Left ventricle myocardium inferior (tissue), 1 donor: ENCODE measurements at regions not wholly inside any gene's neighbourhood (a gene's known extent, or its start where the extent isn't known, plus 50 kb on each side); places are given as distances from the start of the nearest gene placed in this dataset.
"Not testable (repeated sequence)": the region's sequence is repeated elsewhere in the genome, so short reads cannot be mapped to it uniquely, and the experiment has no call there.

ENCODE experiments used
- DNase-seq: peaks from one replicate; pipeline ENCODE4 v3.0.0-alpha.2; 2020
- H3K27ac ChIP-seq: fragments of 200-600 bp; replicated peaks from 2 replicates; pipeline ENCODE4 v1.8.0; 2021
- H3K27me3 ChIP-seq: fragments of 200-600 bp; 2 replicates; pipeline ENCODE4 v1.8.0; 2021; ENCODE audit warnings: low read depth
- H3K36me3 ChIP-seq: fragments of 200-600 bp; 2 replicates; pipeline ENCODE4 v1.8.0; 2021
- H3K4me1 ChIP-seq: fragments of 200-600 bp; 2 replicates; pipeline ENCODE4 v1.8.0; 2021
- H3K4me3 ChIP-seq: fragments of 200-600 bp; 2 replicates; pipeline ENCODE4 v1.8.0; 2021; ENCODE audit warnings: mild to moderate bottlenecking, moderate library complexity
- H3K9me3 ChIP-seq: fragments of 200-600 bp; replicated peaks from 2 replicates; pipeline ENCODE4 v1.8.0; 2021
- intact Hi-C: fragments of 100-400 bp; cut with micrococcal nuclease; formaldehyde crosslinking; loops from one replicate; pipeline ENCODE4 v1.11.0; 2022
- TF ChIP-seq, protein P1 (sequence below): fragments of 200-600 bp; IDR thresholded peaks from 2 replicates; pipeline ENCODE4 v1.8.0; 2021; ENCODE audit warnings: antibody characterized with exemption, mild to moderate bottlenecking, borderline replicate concordance
- donor health status: DM: no; HTN: yes; CAD: no; lungs with severe emphysema.

DNA sequence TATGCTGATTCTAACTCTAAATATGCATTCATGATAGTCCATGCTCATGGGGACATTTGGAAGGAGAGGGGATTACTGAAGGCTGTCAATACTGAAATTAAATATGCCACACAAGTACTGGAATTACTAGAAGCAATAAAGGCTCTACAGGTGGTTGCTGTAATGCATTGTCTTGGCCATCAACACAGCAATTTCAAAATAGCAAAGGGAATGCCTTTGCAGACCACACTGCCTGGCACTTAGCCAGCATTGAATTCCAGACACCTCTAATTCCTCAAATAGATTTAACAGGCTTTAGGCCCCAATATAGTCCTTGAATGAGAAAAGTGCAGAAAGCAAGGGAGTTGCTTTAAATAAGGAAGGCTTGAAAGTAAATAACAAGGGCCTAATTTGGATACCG is 115.8 kb upstream of the PLCL2 start:
- H3K36me3 ChIP-seq, result no peaks in the 10 kb centered on the region
- intact Hi-C loops, result no loop called here
- DNase-seq, result no peak
- H3K27ac ChIP-seq, result peak overlapping the region; percentile 77
- H3K27me3 ChIP-seq, result no peaks in the 10 kb centered on the region
- H3K4me1 ChIP-seq, result peaks cover 40% of the 10 kb centered on the region
- no peaks in the 10 kb centered on the region for H3K9me3 ChIP-seq
- TF ChIP-seq, protein P1, sequence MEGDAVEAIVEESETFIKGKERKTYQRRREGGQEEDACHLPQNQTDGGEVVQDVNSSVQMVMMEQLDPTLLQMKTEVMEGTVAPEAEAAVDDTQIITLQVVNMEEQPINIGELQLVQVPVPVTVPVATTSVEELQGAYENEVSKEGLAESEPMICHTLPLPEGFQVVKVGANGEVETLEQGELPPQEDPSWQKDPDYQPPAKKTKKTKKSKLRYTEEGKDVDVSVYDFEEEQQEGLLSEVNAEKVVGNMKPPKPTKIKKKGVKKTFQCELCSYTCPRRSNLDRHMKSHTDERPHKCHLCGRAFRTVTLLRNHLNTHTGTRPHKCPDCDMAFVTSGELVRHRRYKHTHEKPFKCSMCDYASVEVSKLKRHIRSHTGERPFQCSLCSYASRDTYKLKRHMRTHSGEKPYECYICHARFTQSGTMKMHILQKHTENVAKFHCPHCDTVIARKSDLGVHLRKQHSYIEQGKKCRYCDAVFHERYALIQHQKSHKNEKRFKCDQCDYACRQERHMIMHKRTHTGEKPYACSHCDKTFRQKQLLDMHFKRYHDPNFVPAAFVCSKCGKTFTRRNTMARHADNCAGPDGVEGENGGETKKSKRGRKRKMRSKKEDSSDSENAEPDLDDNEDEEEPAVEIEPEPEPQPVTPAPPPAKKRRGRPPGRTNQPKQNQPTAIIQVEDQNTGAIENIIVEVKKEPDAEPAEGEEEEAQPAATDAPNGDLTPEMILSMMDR, result no peak
- H3K4me3 ChIP-seq, result no peak overlapping the region

DNA sequence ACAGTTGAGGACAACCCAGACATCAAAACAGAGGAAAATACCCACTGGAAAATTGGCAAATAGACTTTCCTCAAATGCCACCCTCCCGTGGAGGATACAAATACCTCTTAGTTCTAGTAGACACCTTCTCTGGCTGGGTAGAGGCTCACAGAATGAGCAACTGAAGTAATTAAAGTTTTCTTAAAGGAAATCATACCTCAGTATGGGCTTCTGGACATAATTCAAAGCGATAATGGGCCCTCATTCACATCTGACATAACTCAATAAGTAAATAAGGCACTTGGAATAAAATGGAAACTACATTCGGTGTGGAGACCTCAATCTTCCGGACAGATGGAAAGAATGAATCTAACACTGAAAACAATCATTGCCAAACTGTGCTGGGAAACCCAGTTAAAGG is 115.2 kb upstream of the PLCL2 start:
- DNase-seq, result no peak
- Histone ChIP-seq H3K36me3 (no peaks in the 10 kb centered on the region), H3K9me3 (no peaks in the 10 kb centered on the region), H3K4me3 (no peak overlapping the region), H3K27me3 (no peaks in the 10 kb centered on the region), H3K27ac (peak overlapping the region; percentile 77), H3K4me1 (peaks cover 38% of the 10 kb centered on the region)
- TF ChIP-seq, protein P1, result no peak
- intact Hi-C loops, result no loop called here

DNA sequence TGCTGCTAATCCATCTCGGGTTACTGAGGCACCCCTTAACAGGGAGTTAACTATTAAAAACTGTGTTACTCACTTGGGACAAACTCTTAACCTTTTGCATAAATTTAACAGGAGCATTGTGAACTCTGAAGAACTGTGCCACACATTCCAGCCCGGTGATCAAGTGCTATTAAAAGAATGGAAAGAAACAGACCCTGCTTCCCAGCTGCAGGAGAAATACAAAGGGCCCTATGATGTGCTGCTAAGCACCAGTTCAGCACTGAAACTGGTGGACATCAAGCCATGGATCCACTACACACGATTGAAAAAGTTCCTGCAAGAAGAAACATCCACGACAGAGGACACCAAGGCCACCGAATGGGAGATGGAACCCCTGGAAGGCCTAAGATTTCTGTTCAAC is 114.7 kb upstream of the PLCL2 start:
- H3K27me3 ChIP-seq, result no peaks in the 10 kb centered on the region
- H3K4me3 ChIP-seq, result no peak overlapping the region
- H3K36me3 ChIP-seq, result no peaks in the 10 kb centered on the region
- H3K4me1 ChIP-seq, result peaks cover 35% of the 10 kb centered on the region
- TF ChIP-seq, protein P1, result no peak
- intact Hi-C loops, result no loop called here
- no peaks in the 10 kb centered on the region for H3K9me3 ChIP-seq
- no peak for DNase-seq
- peak overlapping the region; percentile 77 for H3K27ac ChIP-seq

DNA sequence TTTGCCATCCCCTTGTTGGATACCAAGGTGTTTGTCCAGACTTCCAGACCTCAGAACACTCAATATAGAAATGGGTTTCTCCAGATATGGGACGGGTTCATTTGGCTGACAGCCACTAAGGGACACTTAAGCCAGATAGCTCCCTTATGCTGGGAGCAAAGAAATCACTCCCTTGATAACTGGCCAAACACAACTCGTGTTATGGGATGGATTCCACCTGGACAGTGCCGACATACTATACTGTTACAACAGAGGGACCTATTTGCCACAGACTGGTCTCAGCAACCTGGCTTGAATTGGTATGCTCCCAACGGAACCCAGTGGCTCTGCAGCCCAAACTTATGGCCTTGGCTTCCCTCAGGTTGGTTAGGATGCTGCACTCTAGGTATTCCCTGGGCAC is 114.0 kb upstream of the PLCL2 start:
- Histone ChIP-seq H3K27ac (peak overlapping the region; percentile 77), H3K4me1 (peaks cover 35% of the 10 kb centered on the region), H3K9me3 (no peaks in the 10 kb centered on the region), H3K4me3 (no peak overlapping the region), H3K27me3 (no peaks in the 10 kb centered on the region), H3K36me3 (no peaks in the 10 kb centered on the region)
- intact Hi-C loops, result no loop called here
- DNase-seq, result no peak
- TF ChIP-seq, protein P1, result no peak

DNA sequence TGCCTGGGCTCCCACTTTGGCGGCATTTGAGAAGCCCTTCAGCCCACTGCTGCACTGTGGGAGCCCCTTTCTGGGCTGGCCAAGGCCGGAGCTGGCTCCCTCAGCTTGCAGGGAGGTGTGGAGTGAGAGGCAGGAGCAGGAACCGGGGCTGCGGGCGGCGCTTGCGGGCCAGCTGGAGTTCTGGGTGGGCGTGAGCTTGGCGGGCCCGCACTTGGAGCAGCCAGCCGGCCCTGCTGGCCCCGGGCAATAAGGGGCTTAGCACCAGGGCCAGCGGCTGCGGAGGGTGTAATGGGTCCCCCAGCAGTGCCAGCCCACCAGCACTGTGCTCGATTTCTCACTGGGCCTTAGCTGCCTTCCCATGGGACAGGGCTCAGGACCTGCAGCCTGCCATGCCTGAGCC is 111.2 kb upstream of the PLCL2 start:
- H3K27me3 ChIP-seq, H3K4me3 ChIP-seq, H3K9me3 ChIP-seq, H3K36me3 ChIP-seq, intact Hi-C loops, DNase-seq, H3K27ac ChIP-seq: not testable (repeated sequence)
- H3K4me1 ChIP-seq, result peaks cover 29% of the 10 kb centered on the region

DNA sequence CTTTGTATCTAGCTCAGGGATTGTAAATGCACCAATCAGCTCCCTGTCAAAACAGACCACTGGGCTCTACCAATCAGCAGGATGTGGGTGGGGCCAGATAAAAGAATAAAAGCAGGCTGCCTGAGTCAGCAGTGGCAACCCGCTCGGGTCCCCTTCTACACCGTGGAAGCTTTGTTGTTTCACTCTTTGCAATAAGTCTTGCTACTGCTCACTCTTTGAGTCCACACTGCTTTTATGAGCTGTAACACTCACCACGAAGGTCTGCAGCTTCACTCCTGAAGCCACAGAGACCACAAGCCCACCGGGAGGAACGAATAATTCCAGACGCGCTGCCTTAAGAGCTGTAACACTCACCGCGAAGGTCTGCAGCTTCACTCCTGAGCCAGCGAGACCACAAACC is 110.2 kb upstream of the PLCL2 start:
- H3K36me3 ChIP-seq, H3K9me3 ChIP-seq, intact Hi-C loops, H3K27ac ChIP-seq, H3K4me3 ChIP-seq, H3K27me3 ChIP-seq, DNase-seq: not testable (repeated sequence)
- H3K4me1 ChIP-seq, result peaks cover 20% of the 10 kb centered on the region

DNA sequence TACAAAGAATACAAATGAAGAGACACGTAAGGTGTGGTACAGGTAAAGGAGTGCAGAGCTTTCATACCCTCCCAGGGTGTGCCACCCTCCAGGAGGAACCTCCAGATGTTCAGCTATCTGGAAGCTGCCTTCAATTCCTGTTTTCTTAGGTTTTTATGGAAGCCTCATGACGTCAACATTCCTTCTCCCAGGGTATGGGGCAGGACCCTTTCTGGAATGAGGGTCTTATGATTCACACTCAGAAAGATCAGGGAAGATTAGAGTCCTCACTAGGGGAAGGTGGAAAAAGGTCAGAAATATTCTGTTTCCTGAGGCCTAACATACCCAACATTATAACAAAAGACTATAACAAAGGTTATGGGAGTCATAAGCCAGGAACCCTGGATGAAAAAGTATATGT is 99.8 kb upstream of the PLCL2 start:
- H3K36me3 ChIP-seq, result no peaks in the 10 kb centered on the region
- TF ChIP-seq, protein P1, result no peak
- no peak for DNase-seq
- no peak overlapping the region for H3K27ac ChIP-seq
- H3K9me3 ChIP-seq, result no peaks in the 10 kb centered on the region
- peaks cover 7% of the 10 kb centered on the region for H3K4me1 ChIP-seq
- H3K27me3 ChIP-seq, result no peaks in the 10 kb centered on the region
- H3K4me3 ChIP-seq, result no peak overlapping the region
- intact Hi-C loops, result no loop called here
